Head of caudate nucleus (tissue), 42 donors: ENCODE measurements at regions not wholly inside any gene's neighbourhood (a gene's known extent, or its start where the extent isn't known, plus 50 kb on each side); places are given as distances from the start of the nearest gene placed in this dataset.

Experiments
- DNase-seq, 42 donors: peaks; one replicate each; pipeline versions ENCODE4 v3.0.0 to v3.0.0-alpha.2; 2020 to 2021; ENCODE audit warnings: mixed read lengths in 7 of 42
- intact Hi-C: fragments of 100-400 bp; cut with DNase I; formaldehyde crosslinking; loops from one replicate; pipeline ENCODE4 v1.15.0; 2022

GRCh38 chr1:222989443-222989842 lies 153.6 kb downstream of the TLR5 start:
- DNase-seq: no peak
- intact Hi-C loops: no loop called here

GRCh38 chr1:222991177-222991576 lies 151.9 kb downstream of the TLR5 start:
- intact Hi-C loops: no loop called here
- no peak for DNase-seq

- DNase-seq: no peak
- intact Hi-C loops: no loop called here
Measured at GRCh38 chr1:222991908-222992307, 151.1 kb downstream of the TLR5 start.

- DNase-seq: no peak
- intact Hi-C loops: no loop called here
Measured at GRCh38 chr1:222994511-222995235, 148.4 kb downstream of the TLR5 start.

GRCh38 chr1:222995236-222995580 lies 147.8 kb downstream of the TLR5 start:
- DNase-seq: no peak
- intact Hi-C loops: no loop called here

- intact Hi-C loops: no loop called here
- no peak for DNase-seq
Measured at GRCh38 chr1:222995620-222996309, 147.3 kb downstream of the TLR5 start.

GRCh38 chr1:222996310-222996975 lies 146.6 kb downstream of the TLR5 start:
- intact Hi-C loops: no loop called here
- DNase-seq: no peak

GRCh38 chr1:223000632-223001031 lies 142.4 kb downstream of the TLR5 start:
- intact Hi-C loops: no loop called here
- no peak for DNase-seq

- intact Hi-C loops: no loop called here
- no peak for DNase-seq
Measured at GRCh38 chr1:223001653-223002634, 141.1 kb downstream of the TLR5 start.

- intact Hi-C loops: no loop called here
- no peak for DNase-seq
Measured at GRCh38 chr1:223003549-223003948, 139.5 kb downstream of the TLR5 start.

- no peak for DNase-seq
- intact Hi-C loops: no loop called here
Measured at GRCh38 chr1:223006371-223006770, 136.7 kb downstream of the TLR5 start.

- intact Hi-C loops: no loop called here
- DNase-seq: no peak
Measured at GRCh38 chr1:223006917-223007648, 136.0 kb downstream of the TLR5 start.

- intact Hi-C loops: no loop called here
- no peak for DNase-seq
Measured at GRCh38 chr1:223007935-223008334, 135.1 kb downstream of the TLR5 start.

GRCh38 chr1:223008808-223009207 lies 134.2 kb downstream of the TLR5 start:
- no peak for DNase-seq
- intact Hi-C loops: no loop called here

GRCh38 chr1:223009406-223009805 lies 133.6 kb downstream of the TLR5 start:
- intact Hi-C loops: no loop called here
- no peak for DNase-seq

- no peak for DNase-seq
- intact Hi-C loops: no loop called here
Measured at GRCh38 chr1:223010582-223011504, 132.2 kb downstream of the TLR5 start.

- DNase-seq: no peak
- intact Hi-C loops: no loop called here
Measured at GRCh38 chr1:223011505-223011856, 131.6 kb downstream of the TLR5 start.
